MM.1S (cell line): ENCODE measurements at regions not wholly inside any gene's neighbourhood (a gene's known extent, or its start where the extent isn't known, plus 50 kb on each side); places are given as distances from the start of the nearest gene placed in this dataset.

Source experiments
- DNase-seq: peaks from one replicate; pipeline ENCODE4 v3.0.0-alpha.2; 2015
- H2AFZ ChIP-seq: fragments of 300-600 bp; sonication (generic); 2 replicates; pipeline ENCODE4 v1.6.0; 2016; ENCODE audit warnings: antibody characterized with exemption, low read length
- H3F3A ChIP-seq: fragments of 300-600 bp; sonication (generic); 2 replicates; pipeline ENCODE4 v1.6.1; 2016; ENCODE audit warnings: mild to moderate bottlenecking, antibody characterized with exemption, low read length, moderate library complexity, mixed read lengths; ENCODE audit not compliant: insufficient read depth
- H3K27ac ChIP-seq: fragments of 300-600 bp; sonication (generic); 2 replicates; pipeline ENCODE4 v1.5.1; 2016; ENCODE audit warnings: mild to moderate bottlenecking, low read length
- H3K27me3 ChIP-seq: fragments of 300-600 bp; sonication (generic); replicated peaks from 2 replicates; pipeline ENCODE4 v1.6.0; 2016; ENCODE audit warnings: low read length; ENCODE audit not compliant: insufficient read depth
- H3K36me3 ChIP-seq: fragments of 300-600 bp; sonication (generic); replicated peaks from 2 replicates; pipeline ENCODE4 v1.6.1; 2016; ENCODE audit warnings: mild to moderate bottlenecking, low read length, mixed read lengths; ENCODE audit not compliant: insufficient read depth
- H3K4me1 ChIP-seq: fragments of 300-600 bp; sonication (generic); 2 replicates; pipeline ENCODE4 v1.6.1; 2016; ENCODE audit warnings: low read length, mixed read lengths
- H3K4me2 ChIP-seq: fragments of 300-600 bp; sonication (generic); 2 replicates; pipeline ENCODE4 v1.6.0; 2016; ENCODE audit warnings: low read depth, low read length
- H3K4me3 ChIP-seq: fragments of 300-600 bp; sonication (generic); 2 replicates; pipeline ENCODE4 v1.5.1; 2016; ENCODE audit warnings: low read length, mixed read lengths
- H3K79me2 ChIP-seq: fragments of 300-600 bp; sonication (generic); 2 replicates; pipeline ENCODE4 v1.6.1; 2016; ENCODE audit warnings: mixed run types, low read length, mixed read lengths
- H3K9ac ChIP-seq: fragments of 300-600 bp; sonication (generic); 2 replicates; pipeline ENCODE4 v1.6.1; 2016; ENCODE audit warnings: low read length, mixed read lengths
- H3K9me2 ChIP-seq: fragments of 300-600 bp; sonication (generic); replicated peaks from 2 replicates; pipeline ENCODE4 v1.6.1; 2016; ENCODE audit warnings: mild to moderate bottlenecking, low read length, mixed read lengths; ENCODE audit not compliant: insufficient read depth
- H3K9me3 ChIP-seq: fragments of 300-600 bp; sonication (generic); replicated peaks from 2 replicates; pipeline ENCODE4 v1.6.1; 2016; ENCODE audit warnings: mild to moderate bottlenecking, low read length, mixed read lengths; ENCODE audit not compliant: insufficient read depth
- H4K20me1 ChIP-seq: fragments of 300-600 bp; sonication (generic); 2 replicates; pipeline ENCODE4 v1.6.1; 2016; ENCODE audit warnings: mild to moderate bottlenecking, low read length, moderate library complexity, mixed read lengths; ENCODE audit not compliant: insufficient read depth
- CTCF ChIP-seq: fragments of 300-600 bp; sonication (generic); IDR thresholded peaks from 2 replicates; pipeline ENCODE4 v1.5.1; 2016; ENCODE audit warnings: antibody characterized with exemption, low read length, mixed read lengths
- EZH2 ChIP-seq: fragments of 300-600 bp; sonication (generic); optimal IDR thresholded peaks from 2 replicates; pipeline ENCODE3; 2017; ENCODE audit warnings: low read depth, mild to moderate bottlenecking, antibody characterized with exemption, low read length, mixed read lengths
- EZH2phosphoT487 ChIP-seq: fragments of 300-600 bp; sonication (generic); IDR thresholded peaks from 2 replicates; pipeline ENCODE4 v1.6.1; 2018; ENCODE audit warnings: antibody characterized with exemption, low read length

DNA sequence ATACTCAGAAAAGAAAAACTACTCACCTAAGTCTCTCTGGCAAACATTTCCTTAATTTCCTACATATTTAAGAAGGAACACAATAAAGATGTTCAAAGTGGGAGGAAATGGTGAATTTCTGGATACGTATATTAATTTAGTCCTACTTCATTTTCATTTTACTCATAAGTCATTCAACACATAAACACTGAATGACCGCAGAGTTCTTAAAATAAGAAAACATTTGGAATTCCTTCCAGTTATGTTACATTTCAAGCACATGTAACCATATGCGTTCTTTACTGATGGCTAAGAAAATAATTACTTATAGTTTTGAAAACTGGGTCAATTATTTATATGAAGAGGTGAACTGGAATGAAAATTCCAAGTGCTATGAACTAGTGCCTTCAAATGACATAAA lies 409.3 kb downstream of the BCAT1 start:
- no peak overlapping the region for H3K4me2 ChIP-seq
- H3K9me3 ChIP-seq = no peaks in the 10 kb centered on the region
- no peaks in the 10 kb centered on the region for H4K20me1 ChIP-seq
- no peaks in the 10 kb centered on the region for H3K4me1 ChIP-seq
- H3K9me2 ChIP-seq = no peaks in the 10 kb centered on the region
- no peak overlapping the region for H3K4me3 ChIP-seq
- no peak overlapping the region for H3K9ac ChIP-seq
- no peaks in the 10 kb centered on the region for H3K27me3 ChIP-seq
- no peak for DNase-seq
- H3K27ac ChIP-seq = no peak overlapping the region
- no peak overlapping the region for H2AFZ ChIP-seq
- no peaks in the 10 kb centered on the region for H3F3A ChIP-seq
- TF ChIP-seq EZH2 = no peak
- no peak for TF ChIP-seq EZH2phosphoT487
- no peak for TF ChIP-seq CTCF
- H3K79me2 ChIP-seq = no peaks in the 10 kb centered on the region
- H3K36me3 ChIP-seq = no peaks in the 10 kb centered on the region

DNA sequence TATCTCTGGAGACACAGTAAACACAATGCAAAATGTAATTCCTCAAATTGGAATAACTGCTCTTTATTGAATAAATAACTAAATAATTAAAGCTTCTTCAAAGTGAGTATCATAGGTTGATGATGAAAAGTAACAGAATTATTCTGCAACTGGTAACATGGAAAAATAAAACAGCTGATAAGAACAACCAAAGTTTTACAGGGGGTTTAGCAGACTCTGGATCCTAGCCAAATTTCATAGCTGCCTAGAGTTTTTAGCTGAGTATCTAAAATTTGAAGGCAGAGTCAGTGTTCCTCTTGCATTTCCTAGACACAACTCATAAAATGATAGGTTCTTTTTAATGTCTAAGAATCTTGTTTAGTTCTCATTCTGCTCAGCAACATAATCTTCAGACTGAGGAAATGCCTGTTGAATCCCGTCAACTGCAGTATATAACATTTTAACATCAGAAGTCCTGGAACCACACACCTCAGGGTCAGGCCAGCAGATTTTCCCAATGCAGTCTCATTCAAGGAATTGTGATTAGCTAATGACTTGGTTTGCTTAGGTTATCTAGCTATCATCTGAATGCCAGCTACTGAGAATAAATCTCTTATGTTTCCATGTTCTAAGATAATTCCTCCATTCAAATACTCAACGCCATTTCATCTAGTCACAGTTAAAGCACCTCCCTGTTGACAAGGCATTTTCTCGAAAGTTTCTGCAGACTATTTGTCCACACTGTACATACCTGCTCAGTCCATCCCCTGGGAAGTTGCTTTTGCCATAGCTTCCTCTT lies 411.6 kb downstream of the BCAT1 start:
- no peaks in the 10 kb centered on the region for H4K20me1 ChIP-seq
- TF ChIP-seq EZH2phosphoT487 = no peak
- TF ChIP-seq EZH2 = no peak
- TF ChIP-seq CTCF = no peak
- no peaks in the 10 kb centered on the region for H3F3A ChIP-seq
- no peak overlapping the region for H3K4me3 ChIP-seq
- no peaks in the 10 kb centered on the region for H3K4me1 ChIP-seq
- H2AFZ ChIP-seq = no peak overlapping the region
- no peaks in the 10 kb centered on the region for H3K9me3 ChIP-seq
- H3K27ac ChIP-seq = no peak overlapping the region
- no peaks in the 10 kb centered on the region for H3K9me2 ChIP-seq
- no peaks in the 10 kb centered on the region for H3K79me2 ChIP-seq
- H3K36me3 ChIP-seq = no peaks in the 10 kb centered on the region
- H3K4me2 ChIP-seq = no peak overlapping the region
- H3K9ac ChIP-seq = no peak overlapping the region
- no peaks in the 10 kb centered on the region for H3K27me3 ChIP-seq
- no peak for DNase-seq

DNA sequence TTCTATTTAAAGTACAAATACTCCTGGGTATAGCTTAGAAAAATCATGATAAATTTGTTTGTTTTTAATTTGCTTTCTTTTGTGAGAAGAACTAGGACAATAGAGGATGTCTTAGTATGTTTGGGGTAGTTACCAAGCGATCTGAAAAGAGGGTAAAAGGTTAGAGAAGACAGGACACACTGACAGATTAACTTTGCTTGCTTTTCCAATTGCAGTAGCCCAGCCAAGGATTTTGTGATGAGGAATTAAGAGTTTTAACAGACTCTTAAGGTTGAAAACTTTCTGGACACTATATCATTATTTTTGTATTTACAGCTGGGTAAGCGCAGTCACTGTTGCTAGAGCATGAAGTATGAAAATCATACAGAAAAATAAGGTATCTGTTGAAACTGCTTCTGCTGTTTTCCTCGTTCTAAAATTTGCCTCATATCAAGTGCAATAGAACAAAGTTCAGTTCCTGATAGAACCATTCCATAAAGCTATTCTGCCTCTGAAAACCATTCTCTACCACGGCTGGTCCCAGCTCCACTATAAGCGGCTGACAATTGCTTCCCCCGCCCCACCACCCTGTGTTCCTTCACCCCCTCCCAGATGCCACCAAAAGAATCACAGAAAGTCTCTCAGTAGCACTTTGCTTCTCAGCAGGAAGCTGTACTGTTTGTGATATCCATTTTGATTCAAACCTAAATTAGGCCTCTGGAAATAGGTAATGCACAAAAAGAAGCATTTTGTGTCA lies 413.4 kb downstream of the BCAT1 start:
- Histone ChIP-seq H3K4me1 (no peaks in the 10 kb centered on the region), H3K27me3 (no peaks in the 10 kb centered on the region), H3K36me3 (no peaks in the 10 kb centered on the region), H3K9me2 (no peaks in the 10 kb centered on the region), H4K20me1 (no peaks in the 10 kb centered on the region), H2AFZ (no peak overlapping the region), H3K4me2 (no peak overlapping the region), H3K27ac (no peak overlapping the region), H3K4me3 (no peak overlapping the region), H3K9ac (no peak overlapping the region), H3F3A (no peaks in the 10 kb centered on the region), H3K9me3 (no peaks in the 10 kb centered on the region), H3K79me2 (no peaks in the 10 kb centered on the region)
- no peak for DNase-seq
- TF ChIP-seq CTCF (no peak), EZH2 (no peak), EZH2phosphoT487 (no peak)
